ENCODE measurements at regions not wholly inside any gene's neighbourhood (a gene's known extent, or its start where the extent isn't known, plus 50 kb on each side); places are given as distances from the start of the nearest gene placed in this dataset.

- TF ChIP-seq CREB1 (IDR thresholded peaks at IDR 0.05; ENCODE audit: low read depth) (no peak), REST (IDR thresholded peaks at IDR 0.05; ENCODE audit: low read depth) (no peak), ZBTB7A (IDR thresholded peaks at IDR 0.05; ENCODE audit: low read depth) (no peak)
Observed at GRCh38 chr10:9012312-9012711, 957.8 kb downstream of the GATA3 start.

GRCh38 chr10:9015005-9015404 is 960.5 kb downstream of the GATA3 start:
- TF ChIP-seq ZBTB7A (IDR thresholded peaks at IDR 0.05; ENCODE audit: low read depth) (no peak), NFIC (IDR thresholded peaks at IDR 0.05) (no peak), FOXM1 (IDR thresholded peaks at IDR 0.05; ENCODE audit: borderline replicate concordance, low read depth) (no peak), TAF1 (IDR thresholded peaks at IDR 0.05; ENCODE audit: low read depth) (no peak), RAD21 (IDR thresholded peaks at IDR 0.05; ENCODE audit: low read depth) (no peak), EP300 (IDR thresholded peaks at IDR 0.05; ENCODE audit: borderline replicate concordance) (no peak), YY1 (IDR thresholded peaks at IDR 0.05; ENCODE audit: low read depth) (no peak), EGR1 (IDR thresholded peaks at IDR 0.05) (no peak), USF1 (IDR thresholded peaks at IDR 0.05) (no peak), TEAD4 (IDR thresholded peaks at IDR 0.05) (no peak), CEBPB (IDR thresholded peaks at IDR 0.05) (no peak), MAX (IDR thresholded peaks at IDR 0.05) (no peak), TCF12 (IDR thresholded peaks at IDR 0.05; ENCODE audit: low read depth) (no peak), REST (IDR thresholded peaks at IDR 0.05; ENCODE audit: low read depth) (no peak)

- TF ChIP-seq TAF1 (IDR thresholded peaks at IDR 0.05; ENCODE audit: low read depth) (no peak), CEBPB (IDR thresholded peaks at IDR 0.05) (no peak), FOXM1 (IDR thresholded peaks at IDR 0.05; ENCODE audit: borderline replicate concordance, low read depth) (no peak), MAX (IDR thresholded peaks at IDR 0.05) (no peak), NFIC (IDR thresholded peaks at IDR 0.05) (no peak), ZBTB7A (IDR thresholded peaks at IDR 0.05; ENCODE audit: low read depth) (no peak), TEAD4 (IDR thresholded peaks at IDR 0.05) (no peak), CREB1 (IDR thresholded peaks at IDR 0.05; ENCODE audit: low read depth) (no peak), EGR1 (IDR thresholded peaks at IDR 0.05) (no peak), YY1 (IDR thresholded peaks at IDR 0.05; ENCODE audit: low read depth) (no peak), EP300 (IDR thresholded peaks at IDR 0.05; ENCODE audit: borderline replicate concordance) (no peak), RAD21 (IDR thresholded peaks at IDR 0.05; ENCODE audit: low read depth) (no peak), REST (IDR thresholded peaks at IDR 0.05; ENCODE audit: low read depth) (no peak), USF1 (IDR thresholded peaks at IDR 0.05) (no peak), TCF12 (IDR thresholded peaks at IDR 0.05; ENCODE audit: low read depth) (no peak)
Observed at GRCh38 chr10:9015447-9015846, 961.0 kb downstream of the GATA3 start.

- TF ChIP-seq FOXM1 (IDR thresholded peaks at IDR 0.05; ENCODE audit: borderline replicate concordance, low read depth): no peak
- TF ChIP-seq CREB1 (IDR thresholded peaks at IDR 0.05; ENCODE audit: low read depth): no peak
- TF ChIP-seq REST (IDR thresholded peaks at IDR 0.05; ENCODE audit: low read depth): no peak
- no peak for TF ChIP-seq TEAD4 (IDR thresholded peaks at IDR 0.05)
- TF ChIP-seq USF1 (IDR thresholded peaks at IDR 0.05): no peak
- TF ChIP-seq EGR1 (IDR thresholded peaks at IDR 0.05): no peak
- no peak for TF ChIP-seq TCF12 (IDR thresholded peaks at IDR 0.05; ENCODE audit: low read depth)
- TF ChIP-seq RAD21 (IDR thresholded peaks at IDR 0.05; ENCODE audit: low read depth): no peak
- no peak for TF ChIP-seq YY1 (IDR thresholded peaks at IDR 0.05; ENCODE audit: low read depth)
- TF ChIP-seq CEBPB (IDR thresholded peaks at IDR 0.05): no peak
- TF ChIP-seq ZBTB7A (IDR thresholded peaks at IDR 0.05; ENCODE audit: low read depth): no peak
Observed at GRCh38 chr10:9016930-9017329, 962.4 kb downstream of the GATA3 start.
